Lung (tissue), 11 donors: ENCODE measurements at regions not wholly inside any gene's neighbourhood (a gene's known extent, or its start where the extent isn't known, plus 50 kb on each side); places are given as distances from the start of the nearest gene placed in this dataset.
A peak's percentile ranks its signal among the peaks of the same experiment; 100 is the strongest.

ENCODE experiments used
- ATAC-seq: fragments of 200-7000 bp; cut with Tn5 transposase; one replicate; pipeline ENCODE4 v1.9.1; 2020; ENCODE audit warnings: moderate number of reproducible peaks; ENCODE audit not compliant: insufficient read depth, low FRiP score
- DNase-seq, 3 donors: peaks; one replicate each; pipeline ENCODE4 v3.0.0-alpha.2; 2013 to 2017
- H3K27ac ChIP-seq, 2 donors: one replicate each; pipeline ENCODE4 v1.5.1; 2013; ENCODE audit warnings: mild to moderate bottlenecking in 2 of 2, moderate library complexity in 2 of 2, control low read depth in 1 of 2, inconsistent platforms in 1 of 2, low read depth in 1 of 2, low read length in 1 of 2
- H3K27me3 ChIP-seq, 3 donors: one replicate each; pipeline ENCODE4 v1.5.1; 2013; ENCODE audit warnings: low read length in 2 of 3; ENCODE audit not compliant: control insufficient read depth in 3 of 3, insufficient read depth in 3 of 3
- H3K36me3 ChIP-seq, 4 donors: one replicate each; pipeline ENCODE4 v1.5.1; 2013; ENCODE audit warnings: low read length in 4 of 4, mild to moderate bottlenecking in 1 of 4, moderate library complexity in 1 of 4; ENCODE audit not compliant: control insufficient read depth in 4 of 4, insufficient read depth in 4 of 4
- H3K4me1 ChIP-seq, 5 donors: one replicate each; pipeline ENCODE4 v1.5.1; 2013; ENCODE audit warnings: low read length in 5 of 5, mild to moderate bottlenecking in 2 of 5, moderate library complexity in 1 of 5; ENCODE audit not compliant: control insufficient read depth in 5 of 5, insufficient read depth in 5 of 5
- H3K4me3 ChIP-seq: one replicate; pipeline ENCODE4 v1.5.1; 2013; ENCODE audit warnings: mild to moderate bottlenecking, control low read depth, moderate library complexity
- H3K9ac ChIP-seq, 2 donors: one replicate each; pipeline ENCODE4 v1.5.1; 2013; ENCODE audit warnings: low read length in 2 of 2, control low read depth in 1 of 2; ENCODE audit not compliant: insufficient read depth in 1 of 2
- H3K9me3 ChIP-seq, 4 donors: one replicate each; pipeline ENCODE4 v1.5.1; 2013; ENCODE audit warnings: low read length in 3 of 4, mild to moderate bottlenecking in 1 of 4, moderate library complexity in 1 of 4; ENCODE audit not compliant: control insufficient read depth in 4 of 4, insufficient read depth in 3 of 4
- CTCF ChIP-seq: IDR thresholded peaks from 2 replicates; pipeline ENCODE4 v1.5.1; 2012; ENCODE audit warnings: mild to moderate bottlenecking; ENCODE audit errors: control extremely low read depth, extremely low read depth
- WGBS, 2 donors: extraction: QIAGEN DNeasy Blood & Tissue Kit; methylation state at CpG; one replicate each; pipeline ENCODE4 v1.1.7; 2013; 5-methylcytosine and 5-hydroxymethylcytosine counted together
- donor health status: control.
- donor health status: control.
- donor health status: Bipolar disorder and iron deficiency.
- donor health status: healthy.
- donor health status: DM: yes; HTN: yes; CAD: no.

GRCh38 chr1:101406271-101406670 is 169.5 kb downstream of the S1PR1 start:
- DNase-seq: no peak
- H3K36me3 ChIP-seq: no peaks in the 10 kb centered on the region
- no peaks in the 10 kb centered on the region for H3K27me3 ChIP-seq
- no peak for TF ChIP-seq CTCF
- no peak overlapping the region for H3K9ac ChIP-seq
- 70 to 80% methylated on average over 4 of the region's 4 CpGs for WGBS, 2 donors
- peaks cover 0 to 1% (median 0%) of the 10 kb centered on the region in 4 donors for H3K9me3 ChIP-seq
- H3K4me1 ChIP-seq: peaks cover 0 to 48% (median 0%) of the 10 kb centered on the region in 5 donors
- ATAC-seq: no peak
- H3K4me3 ChIP-seq: no peak overlapping the region
- no peak overlapping the region for H3K27ac ChIP-seq

GRCh38 chr1:101406681-101407080 is 169.9 kb downstream of the S1PR1 start:
- no peak for ATAC-seq
- 85 to 90% methylated on average over 1 of the region's 1 CpG for WGBS, 2 donors
- Histone ChIP-seq H3K9ac (no peak overlapping the region), H3K27ac (no peak overlapping the region), H3K27me3 (no peaks in the 10 kb centered on the region), H3K4me1 (peaks cover 0 to 48% (median 0%) of the 10 kb centered on the region in 5 donors), H3K4me3 (no peak overlapping the region), H3K9me3 (peaks cover 0 to 2% (median 0%) of the 10 kb centered on the region in 4 donors), H3K36me3 (no peaks in the 10 kb centered on the region)
- no peak for TF ChIP-seq CTCF
- peak in 2 of 3 donors; percentile 90 to 94 for DNase-seq

- Histone ChIP-seq H3K9ac (no peak overlapping the region), H3K27me3 (no peaks in the 10 kb centered on the region), H3K27ac (no peak overlapping the region), H3K36me3 (no peaks in the 10 kb centered on the region), H3K9me3 (peaks cover 0 to 2% (median under 1%) of the 10 kb centered on the region in 4 donors), H3K4me3 (no peak overlapping the region), H3K4me1 (peaks cover 0 to 48% (median 0%) of the 10 kb centered on the region in 5 donors)
- ATAC-seq (no peak), DNase-seq (no peak)
- 52 to 54% methylated on average over 2 of the region's 2 CpGs for WGBS, 2 donors
- TF ChIP-seq CTCF: no peak
Observed at GRCh38 chr1:101407505-101408211, 170.8 kb downstream of the S1PR1 start.
